K562 (cell line): ENCODE measurements at regions not wholly inside any gene's neighbourhood (a gene's known extent, or its start where the extent isn't known, plus 50 kb on each side); places are given as distances from the start of the nearest gene placed in this dataset.

Source experiments
- ATAC-seq: fragments of 200-7000 bp; cut with Tn5 transposase; 3 replicates; pipeline ENCODE4 v1.9.1; 2020; ENCODE audit warnings: moderate library complexity
- BruUV-seq: library from RNA; stranded (reverse); fragments of 400-500 nt; replicated peaks from 2 replicates; lab custom pipeline; 2021; lab: Mats Ljungman, UMichigan
- CTCF ChIA-PET: fragments of 300-600 bp; formaldehyde crosslinking; extraction: SDS; loops from one replicate; lab custom pipeline; 2021; ENCODE audit warnings: low intra/inter-chr PET ratio; lab: Yijun Ruan, JAX
- POLR2A ChIA-PET: fragments of 300-600, 350-650 bp; sonication (Branson Sonifier 250); formaldehyde crosslinking; extraction: SDS; loops from one replicate; lab custom pipeline; 2021; ENCODE audit warnings: antibody characterized with exemption, inconsistent platforms; lab: Yijun Ruan, JAX
- DNase-seq, 4 experiments: peaks; one replicate each; pipeline versions ENCODE4 v3.0.0 to v3.0.0-alpha.2; 2011 to 2018; ENCODE audit warnings: low spot score in 3 of 4, mixed read lengths in 3 of 4; ENCODE audit errors: extremely low read depth in 1 of 4
- FAIRE-seq: peaks from 2 replicates; lab custom pipeline; 2011; peaks lifted over from hg19 to GRCh38; lab: Jason Lieb, UNC
- H2AFZ ChIP-seq: 2 replicates; pipeline ENCODE4 v1.6.0; 2011; ENCODE audit warnings: low read depth, low read length, control low read depth, inconsistent platforms
- H3K27ac ChIP-seq: fragments of 200-600 bp; 3 replicates; pipeline ENCODE4 v1.8.0; 2011; ENCODE audit warnings: low read depth, mild to moderate bottlenecking, control low read depth, inconsistent platforms, low read length, moderate library complexity, mixed read lengths; ENCODE audit errors: extremely low read depth
- H3K27me3 ChIP-seq, 2 experiments: fragments of 300-600 bp in 1 of 2; 2 replicates in 1 of 2; 3 replicates in 1 of 2; pipeline versions ENCODE4 v1.6.0 to v1.8.0; 2011; ENCODE audit warnings: inconsistent platforms in 2 of 2, low read length in 2 of 2, mild to moderate bottlenecking in 1 of 2, mixed read lengths in 1 of 2, moderate library complexity in 1 of 2; ENCODE audit not compliant: control insufficient read depth in 2 of 2, insufficient read depth in 2 of 2
- H3K36me3 ChIP-seq: fragments of 300-600 bp; 3 replicates; pipeline ENCODE4 v1.8.0; 2011; ENCODE audit warnings: mild to moderate bottlenecking, low read length, inconsistent platforms; ENCODE audit not compliant: control insufficient read depth, insufficient read depth
- H3K4me1 ChIP-seq, 2 experiments: fragments of 200-600 bp in 1 of 2; replicated peaks in 1 of 2; 2 replicates in 1 of 2; 3 replicates in 1 of 2; pipeline versions ENCODE4 v1.5.1 to v1.8.0; 2011; ENCODE audit warnings: inconsistent platforms in 2 of 2, low read length in 2 of 2, mild to moderate bottlenecking in 1 of 2, mixed read lengths in 1 of 2, moderate library complexity in 1 of 2; ENCODE audit not compliant: control insufficient read depth in 2 of 2, insufficient read depth in 2 of 2
- H3K4me2 ChIP-seq: 2 replicates; pipeline ENCODE4 v1.6.1; 2011; ENCODE audit warnings: low read length, control low read depth, inconsistent platforms, mixed read lengths; ENCODE audit not compliant: insufficient read depth
- H3K4me3 ChIP-seq: fragments of 200-600 bp; sonication (generic), shearing (Covaris generic); 2 replicates; pipeline ENCODE4 v1.5.1; 2016; ENCODE audit warnings: control low read depth, inconsistent platforms
- H3K79me2 ChIP-seq: fragments of 200-600 bp; 3 replicates; pipeline ENCODE4 v1.8.0; 2011; ENCODE audit warnings: low read length, inconsistent platforms; ENCODE audit not compliant: control insufficient read depth, insufficient read depth
- H3K9ac ChIP-seq, 2 experiments: 2 replicates each; pipeline versions ENCODE4 v1.6.0 to v1.6.1; 2011; ENCODE audit warnings: low read depth in 2 of 2, low read length in 2 of 2, control low read depth in 1 of 2, inconsistent platforms in 1 of 2, mild to moderate bottlenecking in 1 of 2, mixed read lengths in 1 of 2; ENCODE audit not compliant: insufficient read depth in 1 of 2
- H3K9me1 ChIP-seq: one replicate; pipeline ENCODE4 v1.6.0; 2011; ENCODE audit warnings: inconsistent platforms, mild to moderate bottlenecking, low read length, moderate library complexity; ENCODE audit not compliant: control insufficient read depth, insufficient read depth
- H3K9me3 ChIP-seq: replicated peaks from 2 replicates; pipeline ENCODE4 v1.5.1; 2011; ENCODE audit warnings: low read depth, low read length, inconsistent platforms; ENCODE audit not compliant: control insufficient read depth, insufficient read depth
- H4K20me1 ChIP-seq: replicated peaks from 2 replicates; pipeline ENCODE4 v1.6.1; 2011; ENCODE audit warnings: low read length, inconsistent platforms, mixed read lengths; ENCODE audit not compliant: control insufficient read depth, insufficient read depth
- E2F5 ChIP-seq: sonication (generic); formaldehyde crosslinking; IDR thresholded peaks from 2 replicates; pipeline ENCODE4 v1.8.0; 2022; ENCODE audit warnings: mild to moderate bottlenecking, missing genetic modification reagents
- GATAD2A ChIP-seq: fragments of 450-650 bp; IDR thresholded peaks from 2 replicates; pipeline ENCODE4 v1.6.1; 2017
- MYNN ChIP-seq, 2 experiments: sonication (generic); formaldehyde crosslinking in 1 of 2; IDR thresholded peaks; 2 replicates each; pipeline versions ENCODE4 v1.5.0 to v1.6.1; 2016 to 2020; ENCODE audit warnings: antibody characterized with exemption in 1 of 2, missing genetic modification reagents in 1 of 2
- RBM25 ChIP-seq: fragments of 200-400 bp; formaldehyde crosslinking; IDR thresholded peaks from 2 replicates; pipeline ENCODE4 v1.6.1; 2018; ENCODE audit warnings: low read length, low read depth, moderate library complexity; ENCODE audit not compliant: severe bottlenecking
- TAF9B ChIP-seq: fragments of 450-650 bp; IDR thresholded peaks from 2 replicates; pipeline ENCODE4 v1.6.1; 2018; ENCODE audit warnings: mild to moderate bottlenecking; ENCODE audit not compliant: partially characterized antibody
- ZNF592 ChIP-seq: fragments of 450-650 bp; IDR thresholded peaks from 2 replicates; pipeline ENCODE4 v1.6.1; 2017; ENCODE audit warnings: antibody characterized with exemption, mild to moderate bottlenecking
- WGBS: fragments of 100-300 bp; shearing (Covaris generic); methylation state at CpG from one replicate; pipeline ENCODE4 v1.1.6; 2016; ENCODE audit warnings: low coverage, mixed read lengths; ENCODE audit not compliant: insufficient coverage; ENCODE audit errors: missing lambda C conversion rate; 5-methylcytosine and 5-hydroxymethylcytosine counted together
- in situ Hi-C: fragments of 300-500 bp; cut with MboI; formaldehyde crosslinking; loops from 4 replicates; pipeline ENCODE4 v1.15.0; 2018; ENCODE audit warnings: inconsistent platforms, mixed read lengths
- intact Hi-C: fragments of 100-400 bp; cut with micrococcal nuclease; formaldehyde crosslinking; loops from 2 replicates; pipeline ENCODE4 v1.14.2; 2022
- TF ChIP-seq, protein P1 (sequence below): sonication (generic); formaldehyde crosslinking; IDR thresholded peaks from 2 replicates; pipeline ENCODE4 v1.8.0; 2022; ENCODE audit warnings: mild to moderate bottlenecking, missing genetic modification reagents
- TF ChIP-seq, protein P2 (sequence below): fragments of 250-450 bp; sonication (Bioruptor Pico); IDR thresholded peaks from 2 replicates; pipeline ENCODE4 v1.6.1; 2021; ENCODE audit warnings: mild to moderate bottlenecking

GRCh38 chr7:52091996-52092395, 775.4 kb upstream of the COBL start:
- 0% methylated on average over 2 of the region's 2 CpGs for WGBS
- TF ChIP-seq, protein P1, sequence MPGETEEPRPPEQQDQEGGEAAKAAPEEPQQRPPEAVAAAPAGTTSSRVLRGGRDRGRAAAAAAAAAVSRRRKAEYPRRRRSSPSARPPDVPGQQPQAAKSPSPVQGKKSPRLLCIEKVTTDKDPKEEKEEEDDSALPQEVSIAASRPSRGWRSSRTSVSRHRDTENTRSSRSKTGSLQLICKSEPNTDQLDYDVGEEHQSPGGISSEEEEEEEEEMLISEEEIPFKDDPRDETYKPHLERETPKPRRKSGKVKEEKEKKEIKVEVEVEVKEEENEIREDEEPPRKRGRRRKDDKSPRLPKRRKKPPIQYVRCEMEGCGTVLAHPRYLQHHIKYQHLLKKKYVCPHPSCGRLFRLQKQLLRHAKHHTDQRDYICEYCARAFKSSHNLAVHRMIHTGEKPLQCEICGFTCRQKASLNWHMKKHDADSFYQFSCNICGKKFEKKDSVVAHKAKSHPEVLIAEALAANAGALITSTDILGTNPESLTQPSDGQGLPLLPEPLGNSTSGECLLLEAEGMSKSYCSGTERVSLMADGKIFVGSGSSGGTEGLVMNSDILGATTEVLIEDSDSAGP (CRISPR knock-in tag) = no peak
- TF ChIP-seq E2F5 (CRISPR knock-in tag) (no peak), MYNN (IDR thresholded peaks at IDR 0.05) (no peak), MYNN (CRISPR knock-in tag; IDR thresholded peaks at IDR 0.05) (no peak), RBM25 (no peak), GATAD2A (no peak), TAF9B (no peak), ZNF592 (no peak)
- TF ChIP-seq, protein P2, sequence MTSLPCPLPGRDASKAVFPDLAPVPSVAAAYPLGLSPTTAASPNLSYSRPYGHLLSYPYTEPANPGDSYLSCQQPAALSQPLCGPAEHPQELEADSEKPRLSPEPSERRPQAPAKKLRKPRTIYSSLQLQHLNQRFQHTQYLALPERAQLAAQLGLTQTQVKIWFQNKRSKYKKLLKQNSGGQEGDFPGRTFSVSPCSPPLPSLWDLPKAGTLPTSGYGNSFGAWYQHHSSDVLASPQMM (CRISPR knock-in tag) = no peak
- CTCF ChIA-PET = no interaction called here
- no peaks in the 10 kb centered on the region for H4K20me1 ChIP-seq
- no peaks in the 10 kb centered on the region for H3K36me3 ChIP-seq
- POLR2A ChIA-PET = no interaction called here
- H3K9ac ChIP-seq = no peak overlapping the region
- H3K4me1 ChIP-seq = no peaks in the 10 kb centered on the region
- DNase-seq (no peak), ATAC-seq (no peak), FAIRE-seq (no peak)
- H2AFZ ChIP-seq = no peak overlapping the region
- H3K27me3 ChIP-seq = no peaks in the 10 kb centered on the region
- intact Hi-C loops (no loop called here), in situ Hi-C loops (no loop called here)
- no TSS peak for BruUV-seq
- no peaks in the 10 kb centered on the region for H3K9me3 ChIP-seq
- H3K79me2 ChIP-seq = no peaks in the 10 kb centered on the region
- H3K27ac ChIP-seq = no peak overlapping the region
- H3K9me1 ChIP-seq = no peaks in the 10 kb centered on the region
- no peak overlapping the region for H3K4me2 ChIP-seq
- H3K4me3 ChIP-seq = no peak overlapping the region
